Keratinocyte (primary cell): ENCODE measurements at regions not wholly inside any gene's neighbourhood (a gene's known extent, or its start where the extent isn't known, plus 50 kb on each side); places are given as distances from the start of the nearest gene placed in this dataset.
A peak's percentile ranks its signal among the peaks of the same experiment; 100 is the strongest.

Source experiments
- DNase-seq: peaks from one replicate; pipeline ENCODE4 v3.0.0-alpha.2; 2011; ENCODE audit warnings: low read depth, missing footprints, low spot score
- FAIRE-seq: peaks from 2 replicates; lab custom pipeline; 2011; peaks lifted over from hg19 to GRCh38; lab: Jason Lieb, UNC
- H2AFZ ChIP-seq: 2 replicates; pipeline ENCODE4 v1.6.0; 2012; ENCODE audit warnings: low read length, control low read depth, inconsistent platforms; ENCODE audit not compliant: control insufficient read depth
- H3K27ac ChIP-seq: 2 replicates; pipeline ENCODE4 v1.5.1; 2011; ENCODE audit warnings: low read length; ENCODE audit not compliant: control insufficient read depth, insufficient read depth
- H3K27me3 ChIP-seq: 3 replicates; pipeline ENCODE4 v1.6.0; 2011; ENCODE audit warnings: low read length; ENCODE audit not compliant: control insufficient read depth, insufficient read depth; ENCODE audit errors: extremely low read depth
- H3K36me3 ChIP-seq, 2 experiments: 2 replicates in 1 of 2; 3 replicates in 1 of 2; pipeline ENCODE4 v1.5.1; 2011; ENCODE audit warnings: low read length in 2 of 2, mild to moderate bottlenecking in 1 of 2; ENCODE audit not compliant: control insufficient read depth in 2 of 2, insufficient read depth in 2 of 2; ENCODE audit errors: extremely low read depth in 1 of 2
- H3K4me1 ChIP-seq: 3 replicates; pipeline ENCODE4 v1.5.1; 2011; ENCODE audit warnings: low read length; ENCODE audit not compliant: control insufficient read depth, insufficient read depth; ENCODE audit errors: extremely low read depth
- H3K4me2 ChIP-seq: 3 replicates; pipeline ENCODE4 v1.6.0; 2011; ENCODE audit warnings: low read depth, low read length; ENCODE audit not compliant: control insufficient read depth, insufficient read depth; ENCODE audit errors: extremely low read depth
- H3K4me3 ChIP-seq, 3 experiments: fragments of 200-600 bp in 1 of 3; sonication (generic) in 1 of 3; 2 replicates in 2 of 3; 3 replicates in 1 of 3; pipeline ENCODE4 v1.5.1; 2011 to 2016; ENCODE audit warnings: low read length in 3 of 3, mild to moderate bottlenecking in 3 of 3, control low read depth in 2 of 3, inconsistent platforms in 1 of 3, low read depth in 1 of 3, mixed read lengths in 1 of 3, mixed run types in 1 of 3, moderate library complexity in 1 of 3; ENCODE audit not compliant: control insufficient read depth in 2 of 3, insufficient read depth in 2 of 3; ENCODE audit errors: extremely low read depth in 1 of 3
- H3K79me2 ChIP-seq: 2 replicates; pipeline ENCODE4 v1.6.0; 2012; ENCODE audit warnings: low read length; ENCODE audit not compliant: control insufficient read depth, insufficient read depth
- H3K9ac ChIP-seq: 3 replicates; pipeline ENCODE4 v1.6.0; 2011; ENCODE audit warnings: low read length; ENCODE audit not compliant: control insufficient read depth, insufficient read depth; ENCODE audit errors: extremely low read depth
- H3K9me1 ChIP-seq: 3 replicates; pipeline ENCODE4 v1.6.0; 2011; ENCODE audit warnings: low read length; ENCODE audit not compliant: control insufficient read depth, insufficient read depth; ENCODE audit errors: extremely low read depth
- H3K9me3 ChIP-seq: 2 replicates; pipeline ENCODE4 v1.5.1; 2012; ENCODE audit warnings: low read depth, low read length; ENCODE audit not compliant: control insufficient read depth
- H4K20me1 ChIP-seq: 3 replicates; pipeline ENCODE4 v1.6.0; 2011; ENCODE audit warnings: low read length; ENCODE audit not compliant: control insufficient read depth, insufficient read depth; ENCODE audit errors: extremely low read depth
- EZH2 ChIP-seq: IDR thresholded peaks from one replicate; pipeline ENCODE4 v1.6.1; 2012; ENCODE audit warnings: inconsistent platforms, mild to moderate bottlenecking, low read length, moderate library complexity
- dilution Hi-C: fragments of 300-500 bp; cut with MboI; formaldehyde crosslinking; loops from one replicate; pipeline ENCODE4 v1.7.0; 2020; ENCODE audit warnings: low sequenced_read_pairs; ENCODE audit not compliant: extremely low pct_ligation_motif_present
- TF ChIP-seq, protein P1 (sequence below), 3 experiments: IDR thresholded peaks in 1 of 3; conservative IDR thresholded peaks in 1 of 3; optimal IDR thresholded peaks in 1 of 3; 2 replicates in 2 of 3; 3 replicates in 1 of 3; pipeline versions ENCODE3 to v1.5.1; 2011; ENCODE audit warnings: low read length in 3 of 3, mild to moderate bottlenecking in 3 of 3, moderate library complexity in 2 of 3, control low read depth in 1 of 3, inconsistent platforms in 1 of 3; ENCODE audit not compliant: insufficient read depth in 2 of 3; ENCODE audit errors: extremely low read depth in 1 of 3

- Histone ChIP-seq H4K20me1 (no peaks in the 10 kb centered on the region), H3K4me2 (no peak overlapping the region), H3K9me1 (no peaks in the 10 kb centered on the region), H3K9ac (no peak overlapping the region), H3K9me3 (no peaks in the 10 kb centered on the region), H3K4me1 (peaks cover 14% of the 10 kb centered on the region), H3K79me2 (no peaks in the 10 kb centered on the region), H3K27me3 (no peaks in the 10 kb centered on the region), H3K36me3 (no peaks in the 10 kb centered on the region), H3K27ac (no peak overlapping the region), H3K4me3 (no peak overlapping the region), H2AFZ (no peak overlapping the region)
- no peak for FAIRE-seq
- TF ChIP-seq, protein P1, sequence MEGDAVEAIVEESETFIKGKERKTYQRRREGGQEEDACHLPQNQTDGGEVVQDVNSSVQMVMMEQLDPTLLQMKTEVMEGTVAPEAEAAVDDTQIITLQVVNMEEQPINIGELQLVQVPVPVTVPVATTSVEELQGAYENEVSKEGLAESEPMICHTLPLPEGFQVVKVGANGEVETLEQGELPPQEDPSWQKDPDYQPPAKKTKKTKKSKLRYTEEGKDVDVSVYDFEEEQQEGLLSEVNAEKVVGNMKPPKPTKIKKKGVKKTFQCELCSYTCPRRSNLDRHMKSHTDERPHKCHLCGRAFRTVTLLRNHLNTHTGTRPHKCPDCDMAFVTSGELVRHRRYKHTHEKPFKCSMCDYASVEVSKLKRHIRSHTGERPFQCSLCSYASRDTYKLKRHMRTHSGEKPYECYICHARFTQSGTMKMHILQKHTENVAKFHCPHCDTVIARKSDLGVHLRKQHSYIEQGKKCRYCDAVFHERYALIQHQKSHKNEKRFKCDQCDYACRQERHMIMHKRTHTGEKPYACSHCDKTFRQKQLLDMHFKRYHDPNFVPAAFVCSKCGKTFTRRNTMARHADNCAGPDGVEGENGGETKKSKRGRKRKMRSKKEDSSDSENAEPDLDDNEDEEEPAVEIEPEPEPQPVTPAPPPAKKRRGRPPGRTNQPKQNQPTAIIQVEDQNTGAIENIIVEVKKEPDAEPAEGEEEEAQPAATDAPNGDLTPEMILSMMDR (optimal IDR thresholded peaks at IDR 0.05 in 1 of 3, IDR thresholded peaks at IDR 0.05 in 1 of 3, conservative IDR thresholded peaks at IDR 0.05 in 1 of 3; ENCODE audit: extremely low read depth in 1 of 3, insufficient read depth in 2 of 3, low read length in 3 of 3), result no peak
- TF ChIP-seq EZH2, result no peak
- dilution Hi-C loops, result no loop called here
- DNase-seq, result no peak
These were observed 560.3 kb upstream of the ZNF608 start for GRCh38 chr5:125306741-125307140.

DNA sequence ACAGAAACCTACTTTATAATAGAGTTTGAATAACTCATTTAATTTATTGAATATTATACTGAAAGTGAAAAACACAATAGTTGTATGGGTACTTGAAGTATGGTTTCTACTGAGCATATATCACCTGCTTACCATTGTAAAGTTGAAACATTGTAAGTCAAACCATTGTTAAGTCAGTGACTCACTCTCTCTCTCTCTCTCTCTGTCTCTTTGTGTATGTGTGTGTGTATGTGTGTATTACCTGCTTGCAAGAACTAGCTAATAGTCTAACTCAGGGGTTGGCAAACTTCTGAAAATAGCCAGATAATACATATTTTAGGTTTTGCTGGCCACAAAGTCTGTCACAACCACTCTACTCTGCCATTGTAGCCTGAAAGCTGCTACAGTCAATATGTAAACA, 564.3 kb upstream of the ZNF608 start:
- Histone ChIP-seq H3K9ac (no peak overlapping the region), H4K20me1 (no peaks in the 10 kb centered on the region), H3K9me3 (peaks cover 4% of the 10 kb centered on the region), H3K4me1 (peaks cover 19% of the 10 kb centered on the region), H3K4me2 (peak overlapping the region; percentile 16), H2AFZ (no peak overlapping the region), H3K79me2 (no peaks in the 10 kb centered on the region), H3K36me3 (no peaks in the 10 kb centered on the region), H3K9me1 (no peaks in the 10 kb centered on the region), H3K27me3 (no peaks in the 10 kb centered on the region), H3K4me3 (no peak overlapping the region), H3K27ac (peak overlapping the region; percentile 84)
- peak; percentile 40 for DNase-seq
- no peak for TF ChIP-seq EZH2
- TF ChIP-seq, protein P1 (optimal IDR thresholded peaks at IDR 0.05 in 1 of 3, IDR thresholded peaks at IDR 0.05 in 1 of 3, conservative IDR thresholded peaks at IDR 0.05 in 1 of 3; ENCODE audit: extremely low read depth in 1 of 3, insufficient read depth in 2 of 3, low read length in 3 of 3), result no peak
- dilution Hi-C loops, result no loop called here
- peak; percentile 67 for FAIRE-seq
